ENCODE measurements at regions not wholly inside any gene's neighbourhood (a gene's known extent, or its start where the extent isn't known, plus 50 kb on each side); places are given as distances from the start of the nearest gene placed in this dataset.

- TF ChIP-seq POLR2A (IDR thresholded peaks at IDR 0.05) (no peak), POLR2AphosphoS5 (IDR thresholded peaks at IDR 0.05) (no peak)
- TF ChIP-seq, protein P1, sequence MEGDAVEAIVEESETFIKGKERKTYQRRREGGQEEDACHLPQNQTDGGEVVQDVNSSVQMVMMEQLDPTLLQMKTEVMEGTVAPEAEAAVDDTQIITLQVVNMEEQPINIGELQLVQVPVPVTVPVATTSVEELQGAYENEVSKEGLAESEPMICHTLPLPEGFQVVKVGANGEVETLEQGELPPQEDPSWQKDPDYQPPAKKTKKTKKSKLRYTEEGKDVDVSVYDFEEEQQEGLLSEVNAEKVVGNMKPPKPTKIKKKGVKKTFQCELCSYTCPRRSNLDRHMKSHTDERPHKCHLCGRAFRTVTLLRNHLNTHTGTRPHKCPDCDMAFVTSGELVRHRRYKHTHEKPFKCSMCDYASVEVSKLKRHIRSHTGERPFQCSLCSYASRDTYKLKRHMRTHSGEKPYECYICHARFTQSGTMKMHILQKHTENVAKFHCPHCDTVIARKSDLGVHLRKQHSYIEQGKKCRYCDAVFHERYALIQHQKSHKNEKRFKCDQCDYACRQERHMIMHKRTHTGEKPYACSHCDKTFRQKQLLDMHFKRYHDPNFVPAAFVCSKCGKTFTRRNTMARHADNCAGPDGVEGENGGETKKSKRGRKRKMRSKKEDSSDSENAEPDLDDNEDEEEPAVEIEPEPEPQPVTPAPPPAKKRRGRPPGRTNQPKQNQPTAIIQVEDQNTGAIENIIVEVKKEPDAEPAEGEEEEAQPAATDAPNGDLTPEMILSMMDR (IDR thresholded peaks at IDR 0.05 in 8 of 11, conservative IDR thresholded peaks at IDR 0.05 in 3 of 11) = no peak
These were observed 911.5 kb upstream of the RAG2 start for GRCh38 chr11:37509506-37509905.

All from spleen (tissue), 7 donors.